SK-N-DZ (cell line): ENCODE measurements at regions not wholly inside any gene's neighbourhood (a gene's known extent, or its start where the extent isn't known, plus 50 kb on each side); places are given as distances from the start of the nearest gene placed in this dataset.
A peak's percentile ranks its signal among the peaks of the same experiment; 100 is the strongest.

ENCODE experiments used
- DNase-seq: peaks from one replicate; pipeline ENCODE4 v3.0.0-alpha.2; 2015; ENCODE audit warnings: low spot score

- no peak for DNase-seq
Observed at GRCh38 chr15:62826561-62826960, 216.0 kb upstream of the TPM1 start.

GRCh38 chr15:62828364-62828763 is 214.2 kb upstream of the TPM1 start:
- no peak for DNase-seq

- DNase-seq = no peak
Observed at GRCh38 chr15:62832231-62832630, 210.3 kb upstream of the TPM1 start.

- no peak for DNase-seq
Observed at GRCh38 chr15:62833646-62834045, 208.9 kb upstream of the TPM1 start.

- DNase-seq = no peak
Observed at GRCh38 chr15:62834686-62835329, 207.7 kb upstream of the TPM1 start.

- DNase-seq = no peak
Observed at GRCh38 chr15:62835351-62835750, 207.2 kb upstream of the TPM1 start.

GRCh38 chr15:62835762-62836161 is 206.8 kb upstream of the TPM1 start:
- DNase-seq = no peak

- DNase-seq = no peak
Observed at GRCh38 chr15:62840526-62841268, 201.8 kb upstream of the TPM1 start.

GRCh38 chr15:62841269-62841628 is 201.3 kb upstream of the TPM1 start:
- no peak for DNase-seq

- DNase-seq = no peak
Observed at GRCh38 chr15:62841891-62842559, 200.5 kb upstream of the TPM1 start.

GRCh38 chr15:62843311-62843710 is 199.2 kb upstream of the TPM1 start:
- DNase-seq = no peak

- no peak for DNase-seq
Observed at GRCh38 chr15:62844564-62845240, 197.8 kb upstream of the TPM1 start.

- no peak for DNase-seq
Observed at GRCh38 chr15:62845241-62846126, 197.1 kb upstream of the TPM1 start.

- no peak for DNase-seq
Observed at GRCh38 chr15:62846131-62846804, 196.3 kb upstream of the TPM1 start.

GRCh38 chr15:62846805-62847495 is 195.6 kb upstream of the TPM1 start:
- DNase-seq = no peak

GRCh38 chr15:62847900-62848489 is 194.6 kb upstream of the TPM1 start:
- DNase-seq = peak; percentile 67

GRCh38 chr15:62848632-62849050 is 193.9 kb upstream of the TPM1 start:
- DNase-seq = no peak

GRCh38 chr15:62849316-62850106 is 193.0 kb upstream of the TPM1 start:
- no peak for DNase-seq

GRCh38 chr15:62850318-62850717 is 192.2 kb upstream of the TPM1 start:
- DNase-seq = no peak
